22Rv1 (cell line): ENCODE measurements at regions not wholly inside any gene's neighbourhood (a gene's known extent, or its start where the extent isn't known, plus 50 kb on each side); places are given as distances from the start of the nearest gene placed in this dataset.

Experiments
- ZFX ChIP-seq: fragments of 450-650 bp; IDR thresholded peaks from 2 replicates; pipeline ENCODE4 v1.6.1; 2017; ENCODE audit warnings: antibody characterized with exemption, borderline replicate concordance
- TF ChIP-seq, protein P1 (sequence below): fragments of 450-650 bp; IDR thresholded peaks from 2 replicates; pipeline ENCODE4 v1.5.1; 2017; ENCODE audit warnings: mild to moderate bottlenecking

DNA sequence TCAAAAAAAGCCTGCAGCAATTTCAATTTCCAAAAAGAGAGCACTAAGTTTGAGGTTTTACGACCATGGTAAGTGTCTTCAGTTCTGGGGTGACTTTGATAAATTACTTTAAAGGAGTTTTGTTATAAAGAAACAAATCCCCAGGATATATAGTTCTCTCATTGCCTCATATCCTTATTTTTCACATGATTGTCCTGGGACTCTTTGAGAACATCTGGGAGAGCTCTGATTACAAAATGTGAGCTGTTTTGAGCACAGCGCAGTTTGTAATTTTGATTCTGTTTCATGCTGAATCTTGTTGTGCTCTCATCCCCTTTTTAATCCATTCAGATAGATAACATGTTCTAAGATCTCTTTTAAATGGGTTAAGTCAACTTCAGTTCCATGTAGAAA is 67.7 kb upstream of the DCN start:
- TF ChIP-seq, protein P1, sequence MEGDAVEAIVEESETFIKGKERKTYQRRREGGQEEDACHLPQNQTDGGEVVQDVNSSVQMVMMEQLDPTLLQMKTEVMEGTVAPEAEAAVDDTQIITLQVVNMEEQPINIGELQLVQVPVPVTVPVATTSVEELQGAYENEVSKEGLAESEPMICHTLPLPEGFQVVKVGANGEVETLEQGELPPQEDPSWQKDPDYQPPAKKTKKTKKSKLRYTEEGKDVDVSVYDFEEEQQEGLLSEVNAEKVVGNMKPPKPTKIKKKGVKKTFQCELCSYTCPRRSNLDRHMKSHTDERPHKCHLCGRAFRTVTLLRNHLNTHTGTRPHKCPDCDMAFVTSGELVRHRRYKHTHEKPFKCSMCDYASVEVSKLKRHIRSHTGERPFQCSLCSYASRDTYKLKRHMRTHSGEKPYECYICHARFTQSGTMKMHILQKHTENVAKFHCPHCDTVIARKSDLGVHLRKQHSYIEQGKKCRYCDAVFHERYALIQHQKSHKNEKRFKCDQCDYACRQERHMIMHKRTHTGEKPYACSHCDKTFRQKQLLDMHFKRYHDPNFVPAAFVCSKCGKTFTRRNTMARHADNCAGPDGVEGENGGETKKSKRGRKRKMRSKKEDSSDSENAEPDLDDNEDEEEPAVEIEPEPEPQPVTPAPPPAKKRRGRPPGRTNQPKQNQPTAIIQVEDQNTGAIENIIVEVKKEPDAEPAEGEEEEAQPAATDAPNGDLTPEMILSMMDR: no peak
- TF ChIP-seq ZFX: no peak
